H1 (cell line): ENCODE measurements at regions not wholly inside any gene's neighbourhood (a gene's known extent, or its start where the extent isn't known, plus 50 kb on each side); places are given as distances from the start of the nearest gene placed in this dataset.

Experiments
- CTCF ChIA-PET: fragments of 300-600 bp; sonication (Branson Sonifier 250); formaldehyde crosslinking; loops from one replicate; lab custom pipeline; 2021; ENCODE audit not compliant: partially characterized antibody; lab: Charles Lee
- POLR2A ChIA-PET: fragments of 300-600 bp; sonication (Branson Sonifier 250); formaldehyde crosslinking; loops from one replicate; lab custom pipeline; 2021; ENCODE audit warnings: inconsistent platforms; ENCODE audit not compliant: partially characterized antibody; lab: Charles Lee
- DNase-seq, 2 experiments: peaks; one replicate each; pipeline versions ENCODE4 v3.0.0 to v3.0.0-alpha.2; 2010 to 2022; ENCODE audit warnings: low spot score in 2 of 2, low read depth in 1 of 2, mixed read lengths in 1 of 2
- FAIRE-seq: peaks from 2 replicates; lab custom pipeline; 2011; peaks lifted over from hg19 to GRCh38; lab: Jason Lieb, UNC
- H2AFZ ChIP-seq: 2 replicates; pipeline ENCODE4 v1.8.1; 2012; ENCODE audit warnings: low read length, inconsistent platforms
- H2AK5ac ChIP-seq: 2 replicates; pipeline ENCODE4 v1.6.1; 2013; ENCODE audit warnings: low read depth, low read length
- H2BK120ac ChIP-seq: replicated peaks from 2 replicates; pipeline ENCODE3; 2013; ENCODE audit warnings: low read depth, low read length, inconsistent platforms
- H2BK12ac ChIP-seq: 2 replicates; pipeline ENCODE4 v1.6.1; 2013; ENCODE audit warnings: low read depth, low read length
- H2BK15ac ChIP-seq: 2 replicates; pipeline ENCODE4 v1.6.1; 2013; ENCODE audit warnings: low read length
- H2BK20ac ChIP-seq: 2 replicates; pipeline ENCODE4 v1.6.1; 2013; ENCODE audit warnings: low read length
- H2BK5ac ChIP-seq: 2 replicates; pipeline ENCODE4 v1.6.1; 2013; ENCODE audit warnings: low read depth, low read length
- H3K14ac ChIP-seq: 2 replicates; pipeline ENCODE4 v1.6.1; 2013; ENCODE audit warnings: inconsistent platforms; ENCODE audit not compliant: insufficient read length
- H3K18ac ChIP-seq: 2 replicates; pipeline ENCODE4 v1.6.1; 2013; ENCODE audit warnings: low read length; ENCODE audit errors: extremely low read depth
- H3K23ac ChIP-seq: 2 replicates; pipeline ENCODE4 v1.6.1; 2013; ENCODE audit warnings: inconsistent platforms; ENCODE audit not compliant: insufficient read length
- H3K23me2 ChIP-seq: 2 replicates; pipeline ENCODE4 v1.6.1; 2013; ENCODE audit warnings: low read depth, low read length
- H3K27ac ChIP-seq: 2 replicates; pipeline ENCODE4 v1.6.1; 2011; ENCODE audit warnings: low read depth, low read length, inconsistent platforms
- H3K27me3 ChIP-seq, 4 experiments: replicated peaks in 1 of 4; 1 replicate in 1 of 4; 2 replicates in 3 of 4; pipeline versions ENCODE4 v1.6.1 to v1.8.1; 2011 to 2013; ENCODE audit warnings: low read length in 3 of 4, mild to moderate bottlenecking in 3 of 4, inconsistent platforms in 2 of 4, mixed read lengths in 2 of 4, moderate library complexity in 1 of 4; ENCODE audit not compliant: control insufficient read depth in 3 of 4, insufficient read depth in 3 of 4; ENCODE audit errors: extremely low read depth in 1 of 4
- H3K36me3 ChIP-seq, 4 experiments: 2 replicates each; pipeline versions ENCODE4 v1.6.1 to v1.8.1; 2011 to 2013; ENCODE audit warnings: mild to moderate bottlenecking in 4 of 4, low read length in 3 of 4, moderate library complexity in 2 of 4, control low read depth in 1 of 4, inconsistent platforms in 1 of 4; ENCODE audit not compliant: insufficient read depth in 4 of 4, control insufficient read depth in 2 of 4
- H3K4ac ChIP-seq: replicated peaks from 2 replicates; pipeline ENCODE3; 2013; ENCODE audit warnings: low read length, low read depth, mixed read lengths, inconsistent platforms; ENCODE audit not compliant: insufficient read length
- H3K4me1 ChIP-seq, 4 experiments: replicated peaks in 1 of 4; 1 replicate in 1 of 4; 2 replicates in 3 of 4; pipeline versions ENCODE4 v1.6.1 to v1.8.1; 2011 to 2013; ENCODE audit warnings: low read length in 3 of 4, inconsistent platforms in 2 of 4, mixed read lengths in 1 of 4; ENCODE audit not compliant: insufficient read depth in 4 of 4, control insufficient read depth in 3 of 4
- H3K4me2 ChIP-seq, 2 experiments: 2 replicates each; pipeline versions ENCODE4 v1.6.1 to v1.8.1; 2011 to 2013; ENCODE audit warnings: low read depth in 2 of 2, low read length in 2 of 2, control low read depth in 1 of 2, inconsistent platforms in 1 of 2, mild to moderate bottlenecking in 1 of 2; ENCODE audit not compliant: insufficient read depth in 1 of 2
- H3K4me3 ChIP-seq, 4 experiments: fragments of 200-600, 300-600 bp in 1 of 4; sonication (generic), shearing (Covaris generic), sonication (Bioruptor Twin) in 1 of 4; 2 replicates each; pipeline versions ENCODE4 v1.5.1 to v1.8.1; 2011 to 2016; ENCODE audit warnings: low read length in 4 of 4, low read depth in 3 of 4, control low read depth in 2 of 4, inconsistent platforms in 2 of 4, mild to moderate bottlenecking in 2 of 4, mixed read lengths in 1 of 4, moderate library complexity in 1 of 4; ENCODE audit not compliant: insufficient read depth in 2 of 4; ENCODE audit errors: extremely low read depth in 1 of 4
- H3K56ac ChIP-seq: replicated peaks from 2 replicates; pipeline ENCODE3; 2013; ENCODE audit warnings: low read depth, mild to moderate bottlenecking, mixed read lengths, low read length, inconsistent platforms; ENCODE audit not compliant: insufficient read length
- H3K79me1 ChIP-seq: 2 replicates; pipeline ENCODE4 v1.6.1; 2013; ENCODE audit warnings: low read depth, low read length, control low read depth
- H3K79me2 ChIP-seq, 2 experiments: 2 replicates each; pipeline versions ENCODE4 v1.6.1 to v1.8.1; 2012 to 2013; ENCODE audit warnings: low read length in 2 of 2, mild to moderate bottlenecking in 2 of 2, inconsistent platforms in 1 of 2; ENCODE audit not compliant: insufficient read depth in 2 of 2, control insufficient read depth in 1 of 2
- H3K9ac ChIP-seq, 4 experiments: replicated peaks in 1 of 4; 1 replicate in 1 of 4; 2 replicates in 3 of 4; pipeline versions ENCODE4 v1.6.1 to v1.8.1; 2011 to 2013; ENCODE audit warnings: low read depth in 3 of 4, low read length in 3 of 4, control low read depth in 2 of 4, mild to moderate bottlenecking in 2 of 4, moderate library complexity in 2 of 4, inconsistent platforms in 1 of 4; ENCODE audit errors: extremely low read depth in 1 of 4
- H3K9me3 ChIP-seq, 2 experiments: 2 replicates each; pipeline versions ENCODE4 v1.6.1 to v1.8.1; 2012 to 2013; ENCODE audit warnings: mild to moderate bottlenecking in 2 of 2, moderate library complexity in 2 of 2, control low read depth in 1 of 2, inconsistent platforms in 1 of 2, low read depth in 1 of 2, low read length in 1 of 2, mixed read lengths in 1 of 2; ENCODE audit not compliant: insufficient read depth in 2 of 2
- H4K20me1 ChIP-seq, 2 experiments: replicated peaks in 1 of 2; 2 replicates each; pipeline versions ENCODE3 to v1.8.1; 2011 to 2013; ENCODE audit warnings: inconsistent platforms in 2 of 2, low read length in 2 of 2, mild to moderate bottlenecking in 1 of 2; ENCODE audit not compliant: insufficient read depth in 2 of 2, control insufficient read depth in 1 of 2
- H4K5ac ChIP-seq: 2 replicates; pipeline ENCODE4 v1.6.1; 2013; ENCODE audit warnings: low read length, low read depth, mixed read lengths, inconsistent platforms; ENCODE audit not compliant: insufficient read length
- H4K8ac ChIP-seq: 2 replicates; pipeline ENCODE4 v1.8.0; 2013; ENCODE audit warnings: mild to moderate bottlenecking, moderate library complexity, low read length, inconsistent platforms; ENCODE audit not compliant: insufficient read depth; ENCODE audit errors: extremely low read depth
- H4K91ac ChIP-seq: replicated peaks from 2 replicates; pipeline ENCODE3; 2013; ENCODE audit warnings: low read length, mixed read lengths, inconsistent platforms; ENCODE audit not compliant: insufficient read length
- ASH2L ChIP-seq: fragments of 200-600, 300-600 bp; sonication (generic); IDR thresholded peaks from one replicate; pipeline ENCODE4 v1.7.1; 2017; ENCODE audit warnings: low read length
- CTBP2 ChIP-seq: IDR thresholded peaks from 2 replicates; pipeline ENCODE4 v1.7.0; 2011; ENCODE audit warnings: borderline replicate concordance, mild to moderate bottlenecking, moderate library complexity, mixed read lengths, low read length; ENCODE audit not compliant: insufficient read depth, insufficient read length
- GABPA ChIP-seq: IDR thresholded peaks from 2 replicates; pipeline ENCODE4 v1.6.1; 2011; ENCODE audit warnings: mild to moderate bottlenecking, low read length, moderate library complexity, borderline replicate concordance; ENCODE audit not compliant: insufficient read depth
- JUND ChIP-seq: IDR thresholded peaks from 2 replicates; pipeline ENCODE4 v1.6.1; 2011; ENCODE audit warnings: mild to moderate bottlenecking, improper control_type of control experiment, low read length
- KDM5A ChIP-seq: fragments of 200-600 bp; IDR thresholded peaks from 2 replicates; pipeline ENCODE4 v1.7.1; 2012; ENCODE audit warnings: mild to moderate bottlenecking, low read length, inconsistent platforms, mixed read lengths
- NRF1 ChIP-seq: IDR thresholded peaks from 2 replicates; pipeline ENCODE4 v1.6.1; 2011; ENCODE audit warnings: mild to moderate bottlenecking, low read depth, low read length, improper control_type of control experiment
- ZNF274 ChIP-seq: IDR thresholded peaks from 2 replicates; pipeline ENCODE4 v1.7.0; 2012; ENCODE audit warnings: low read length, borderline replicate concordance; ENCODE audit errors: extremely low read depth
- WGBS, 2 experiments: shearing (Covaris generic) in 1 of 2; methylation state at CpG; one replicate each; pipeline versions ENCODE4 v1.1.6 to v1.1.7; 2013 to 2015; ENCODE audit warnings: low lambda C conversion rate in 2 of 2, mixed read lengths in 2 of 2, inconsistent platforms in 1 of 2, low coverage in 1 of 2, missing lambda C conversion rate in 1 of 2; ENCODE audit not compliant: insufficient replicate concordance in 2 of 2, insufficient coverage in 1 of 2, insufficient read length in 1 of 2; ENCODE audit errors: extremely low coverage in 1 of 2, missing lambda C conversion rate in 1 of 2; 5-methylcytosine and 5-hydroxymethylcytosine counted together
- TF ChIP-seq, protein P1 (sequence below), 3 experiments: IDR thresholded peaks; 1 replicate in 2 of 3; 2 replicates in 1 of 3; pipeline versions ENCODE4 v1.5.1 to v1.6.1; 2011; ENCODE audit warnings: low read length in 3 of 3, mild to moderate bottlenecking in 3 of 3, inconsistent platforms in 2 of 3, low read depth in 1 of 3, moderate library complexity in 1 of 3; ENCODE audit not compliant: insufficient read depth in 1 of 3; ENCODE audit errors: control extremely low read depth in 1 of 3

DNA sequence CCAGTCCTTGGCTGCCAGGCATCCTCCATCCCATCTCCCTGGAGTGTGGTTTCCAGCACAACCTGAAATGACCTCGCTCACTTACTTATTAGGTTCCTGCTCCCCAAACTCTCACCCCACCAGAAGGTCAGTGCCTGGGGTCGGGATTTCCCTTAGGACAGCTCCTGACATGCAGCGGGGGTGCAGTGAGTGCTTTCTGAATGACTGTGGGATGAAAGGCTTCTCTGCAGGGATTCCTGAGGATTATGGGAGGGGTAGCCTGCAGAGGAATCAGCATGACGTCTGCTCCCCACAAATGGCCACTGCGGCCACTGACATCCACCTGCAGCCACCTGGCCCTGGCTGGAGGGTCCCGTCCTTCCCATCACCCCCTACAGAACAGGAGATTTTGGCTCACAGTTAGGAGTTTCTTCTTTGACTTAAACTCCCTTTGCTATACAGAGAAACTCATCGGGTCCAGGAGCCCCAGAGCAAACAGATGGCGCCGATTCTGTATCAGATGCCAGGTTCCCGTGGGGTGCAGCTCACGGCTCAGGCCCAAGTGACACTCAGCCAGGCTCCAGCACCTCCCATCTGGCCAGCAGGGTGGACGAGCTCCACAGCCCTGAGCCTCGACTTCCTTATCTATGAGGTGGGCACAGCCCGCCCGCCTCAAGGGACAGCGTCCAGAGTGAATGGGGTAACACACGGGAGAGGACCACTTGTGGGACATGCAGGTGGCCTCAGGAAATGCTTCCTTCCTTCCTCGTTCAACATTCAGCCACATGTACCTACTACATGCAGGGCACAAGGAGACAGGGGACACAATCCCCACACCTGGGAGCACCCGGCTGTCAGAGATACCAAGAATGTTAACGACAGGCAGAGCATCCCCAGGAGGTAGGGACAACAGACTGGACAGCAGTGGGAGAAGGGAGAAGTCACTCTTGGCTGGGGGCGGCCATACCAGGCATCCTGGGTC is 69.8 kb downstream of the RMI2 start:
- Histone ChIP-seq H2AFZ (no peak overlapping the region), H3K4ac (no peak overlapping the region), H4K91ac (no peak overlapping the region), H3K4me2 (no peak overlapping the region), H3K9me3 (no peaks in the 10 kb centered on the region), H3K36me3 (no peaks in the 10 kb centered on the region; a peak in 2 of 8 replicates), H3K23ac (no peak overlapping the region), H2BK12ac (no peak overlapping the region), H4K8ac (no peak overlapping the region), H2BK20ac (no peak overlapping the region), H3K23me2 (no peaks in the 10 kb centered on the region), H2BK120ac (no peak overlapping the region), H3K79me2 (no peaks in the 10 kb centered on the region), H2BK15ac (no peak overlapping the region), H3K79me1 (no peaks in the 10 kb centered on the region), H3K18ac (no peak overlapping the region), H3K9ac (no peak overlapping the region), H3K27me3 (no peaks in the 10 kb centered on the region), H4K20me1 (peaks cover 0 to 2% of the 10 kb centered on the region in 2 experiments), H3K4me3 (no peak overlapping the region), H3K27ac (no peak overlapping the region), H3K14ac (no peak overlapping the region), H2AK5ac (no peak overlapping the region), H3K4me1 (peaks cover 0 to 5% (median 0%) of the 10 kb centered on the region in 4 experiments; a peak in 2 of 7 replicates), H3K56ac (no peak overlapping the region), H4K5ac (no peak overlapping the region), H2BK5ac (no peak overlapping the region)
- FAIRE-seq (no peak), DNase-seq (no peak)
- 85% methylated on average over 21 of the region's 21 CpGs; no CpG with 5 or more reads in 1 of the 2 experiments for WGBS, 2 experiments
- ChIA-PET POLR2A (interaction anchor here (1.1 kb wide), 1 partner anchor 9 kb away, joined by 3 read pairs; no protein-coding TSS in a partner anchor), CTCF (interaction anchor here (0.9 to 5.7 kb wide), 3 partner anchors 10 to 74 kb away, joined by 3 to 48 read pairs (median 4); no protein-coding TSS in a partner anchor)
- TF ChIP-seq ZNF274 (no peak), ASH2L (no peak), KDM5A (no peak), JUND (no peak), GABPA (no peak), CTBP2 (no peak), NRF1 (no peak)
- TF ChIP-seq, protein P1, sequence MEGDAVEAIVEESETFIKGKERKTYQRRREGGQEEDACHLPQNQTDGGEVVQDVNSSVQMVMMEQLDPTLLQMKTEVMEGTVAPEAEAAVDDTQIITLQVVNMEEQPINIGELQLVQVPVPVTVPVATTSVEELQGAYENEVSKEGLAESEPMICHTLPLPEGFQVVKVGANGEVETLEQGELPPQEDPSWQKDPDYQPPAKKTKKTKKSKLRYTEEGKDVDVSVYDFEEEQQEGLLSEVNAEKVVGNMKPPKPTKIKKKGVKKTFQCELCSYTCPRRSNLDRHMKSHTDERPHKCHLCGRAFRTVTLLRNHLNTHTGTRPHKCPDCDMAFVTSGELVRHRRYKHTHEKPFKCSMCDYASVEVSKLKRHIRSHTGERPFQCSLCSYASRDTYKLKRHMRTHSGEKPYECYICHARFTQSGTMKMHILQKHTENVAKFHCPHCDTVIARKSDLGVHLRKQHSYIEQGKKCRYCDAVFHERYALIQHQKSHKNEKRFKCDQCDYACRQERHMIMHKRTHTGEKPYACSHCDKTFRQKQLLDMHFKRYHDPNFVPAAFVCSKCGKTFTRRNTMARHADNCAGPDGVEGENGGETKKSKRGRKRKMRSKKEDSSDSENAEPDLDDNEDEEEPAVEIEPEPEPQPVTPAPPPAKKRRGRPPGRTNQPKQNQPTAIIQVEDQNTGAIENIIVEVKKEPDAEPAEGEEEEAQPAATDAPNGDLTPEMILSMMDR (IDR thresholded peaks at IDR 0.05; ENCODE audit: control extremely low read depth in 1 of 3, insufficient read depth in 1 of 3, low read depth in 1 of 3, low read length in 3 of 3) = no peak
